ENCODE measurements at regions not wholly inside any gene's neighbourhood (a gene's known extent, or its start where the extent isn't known, plus 50 kb on each side); places are given as distances from the start of the nearest gene placed in this dataset.

DNA sequence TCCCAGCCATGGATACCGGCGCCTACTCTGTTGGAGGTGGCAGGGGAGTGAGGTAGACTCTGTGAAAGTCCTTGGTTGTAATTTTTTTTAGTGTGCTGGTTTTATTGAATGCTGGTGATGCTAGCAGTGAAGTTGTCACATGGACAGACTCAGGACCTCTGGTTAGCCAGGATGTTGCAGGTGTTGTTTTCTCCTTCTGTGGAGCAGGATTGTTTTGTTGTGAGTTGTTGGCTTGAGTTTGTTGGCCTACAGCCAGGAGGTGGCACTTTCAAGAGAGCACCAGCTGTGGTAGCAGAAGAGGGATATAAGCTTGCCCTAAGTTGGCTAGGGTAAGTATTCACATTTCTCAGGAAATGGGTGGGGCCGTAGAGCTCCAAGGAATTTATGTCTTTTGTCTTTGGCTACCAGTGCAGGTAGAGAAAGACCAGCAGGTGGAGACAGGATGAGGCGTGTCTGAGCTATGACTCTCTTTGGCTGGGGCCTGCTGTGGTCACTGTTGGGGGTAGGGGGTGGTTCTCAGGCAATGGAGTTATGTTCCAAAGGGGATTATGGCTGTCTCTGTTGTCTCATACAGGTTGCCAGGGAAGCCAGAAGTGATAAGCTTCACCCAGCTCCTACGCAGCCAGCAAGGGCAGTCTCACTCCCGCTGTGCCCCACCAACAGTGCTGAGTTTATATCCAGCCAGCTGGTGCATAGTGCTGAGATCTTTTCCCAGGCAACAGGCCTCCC, 248.7 kb downstream of the TAF11L14 start:
- TF ChIP-seq, protein P1, sequence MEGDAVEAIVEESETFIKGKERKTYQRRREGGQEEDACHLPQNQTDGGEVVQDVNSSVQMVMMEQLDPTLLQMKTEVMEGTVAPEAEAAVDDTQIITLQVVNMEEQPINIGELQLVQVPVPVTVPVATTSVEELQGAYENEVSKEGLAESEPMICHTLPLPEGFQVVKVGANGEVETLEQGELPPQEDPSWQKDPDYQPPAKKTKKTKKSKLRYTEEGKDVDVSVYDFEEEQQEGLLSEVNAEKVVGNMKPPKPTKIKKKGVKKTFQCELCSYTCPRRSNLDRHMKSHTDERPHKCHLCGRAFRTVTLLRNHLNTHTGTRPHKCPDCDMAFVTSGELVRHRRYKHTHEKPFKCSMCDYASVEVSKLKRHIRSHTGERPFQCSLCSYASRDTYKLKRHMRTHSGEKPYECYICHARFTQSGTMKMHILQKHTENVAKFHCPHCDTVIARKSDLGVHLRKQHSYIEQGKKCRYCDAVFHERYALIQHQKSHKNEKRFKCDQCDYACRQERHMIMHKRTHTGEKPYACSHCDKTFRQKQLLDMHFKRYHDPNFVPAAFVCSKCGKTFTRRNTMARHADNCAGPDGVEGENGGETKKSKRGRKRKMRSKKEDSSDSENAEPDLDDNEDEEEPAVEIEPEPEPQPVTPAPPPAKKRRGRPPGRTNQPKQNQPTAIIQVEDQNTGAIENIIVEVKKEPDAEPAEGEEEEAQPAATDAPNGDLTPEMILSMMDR (IDR thresholded peaks at IDR 0.05): no peak
- no peak for TF ChIP-seq POLR2AphosphoS5 (IDR thresholded peaks at IDR 0.05)

Data from breast epithelium (tissue), 3 donors.